ENCODE measurements at regions not wholly inside any gene's neighbourhood (a gene's known extent, or its start where the extent isn't known, plus 50 kb on each side); places are given as distances from the start of the nearest gene placed in this dataset.

GRCh38 chr2:49262801-49263560 is 108.7 kb upstream of the FSHR start:
- no peak for DNase-seq
- Mint-ChIP-seq H3K27me3 (no peaks in the 10 kb centered on the region), H3K36me3 (no peaks in the 10 kb centered on the region), H3K4me3 (no peak overlapping the region), H3K4me1 (no peaks in the 10 kb centered on the region), H3K9me3 (peaks cover 0 to 20% (median 3%) of the 10 kb centered on the region in 5 donors), H3K27ac (no peak overlapping the region)
- Histone ChIP-seq H3K36me3 (ENCODE audit: insufficient read depth, low read length) (no peaks in the 10 kb centered on the region), H3K4me1 (ENCODE audit: insufficient read depth, low read length) (no peaks in the 10 kb centered on the region), H3K27ac (ENCODE audit: low read depth, low read length) (no peak overlapping the region), H3K27me3 (ENCODE audit: insufficient read depth, low read length, poor library complexity, severe bottlenecking) (no peaks in the 10 kb centered on the region), H3K9me3 (ENCODE audit: low read length) (no peaks in the 10 kb centered on the region), H3K4me3 (ENCODE audit: low read length) (no peak overlapping the region)
- POLR2A ChIA-PET, result no interaction called here
- CTCF ChIA-PET, result no interaction called here

DNA sequence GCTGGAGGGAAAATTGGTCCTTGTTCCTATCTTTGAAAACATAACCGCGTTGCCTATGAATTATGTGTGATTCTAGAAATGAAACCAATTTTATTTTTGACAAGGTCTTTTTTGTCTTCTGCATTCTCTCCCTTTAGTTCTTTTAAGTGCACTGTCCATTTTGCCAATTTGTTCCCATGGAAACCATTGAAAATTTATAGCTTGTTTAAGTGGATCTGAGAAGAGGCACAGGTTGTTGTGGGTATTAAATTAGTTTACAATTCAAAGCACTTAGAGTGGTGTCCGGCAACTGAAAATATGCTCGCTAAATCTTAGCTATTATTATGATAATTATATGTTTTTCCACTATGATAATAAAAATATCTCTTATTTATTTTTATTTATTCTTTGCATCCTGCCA is 107.5 kb upstream of the FSHR start:
- Mint-ChIP-seq H3K27me3 (no peaks in the 10 kb centered on the region), H3K4me1 (no peaks in the 10 kb centered on the region), H3K4me3 (no peak overlapping the region), H3K27ac (no peak overlapping the region), H3K9me3 (peaks cover 0 to 20% (median 2%) of the 10 kb centered on the region in 5 donors), H3K36me3 (no peaks in the 10 kb centered on the region)
- Histone ChIP-seq H3K27me3 (ENCODE audit: insufficient read depth, low read length, poor library complexity, severe bottlenecking) (no peaks in the 10 kb centered on the region), H3K27ac (ENCODE audit: low read depth, low read length) (no peak overlapping the region), H3K36me3 (ENCODE audit: insufficient read depth, low read length) (no peaks in the 10 kb centered on the region), H3K9me3 (ENCODE audit: low read length) (no peaks in the 10 kb centered on the region), H3K4me1 (ENCODE audit: insufficient read depth, low read length) (no peaks in the 10 kb centered on the region), H3K4me3 (ENCODE audit: low read length) (no peak overlapping the region)
- DNase-seq, result no peak
- CTCF ChIA-PET, result interaction anchor here (1.4 kb wide), 1 partner anchor 11 kb away, joined by 3 read pairs; no protein-coding TSS in a partner anchor
- POLR2A ChIA-PET, result no interaction called here

DNA sequence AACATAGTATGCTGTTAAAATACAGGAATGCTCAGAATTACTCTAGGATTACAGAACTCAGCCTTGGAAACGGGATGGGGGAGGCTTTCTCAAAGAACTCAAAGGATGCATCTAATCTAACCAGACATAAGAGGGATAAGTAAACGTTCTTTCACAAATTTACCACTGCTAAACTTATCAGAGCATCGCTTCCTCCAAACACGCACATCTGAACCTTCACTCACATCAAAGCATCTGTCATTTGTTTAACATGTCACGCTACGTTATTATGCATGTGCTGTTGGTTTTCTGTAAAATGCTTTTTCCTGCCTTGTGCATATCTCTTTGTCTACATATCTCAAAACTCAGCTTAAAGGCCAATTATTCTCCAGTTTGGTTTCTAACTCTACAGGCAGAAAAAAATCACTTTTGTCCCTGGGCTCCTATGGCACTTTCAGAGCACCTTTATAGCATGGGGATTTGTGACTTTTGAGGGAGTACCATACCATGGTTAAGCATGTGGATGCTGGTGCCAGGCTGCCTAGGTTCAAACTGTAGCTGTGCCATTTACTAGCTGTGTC is 106.7 kb upstream of the FSHR start:
- Mint-ChIP-seq H3K36me3 (no peaks in the 10 kb centered on the region), H3K27ac (no peak overlapping the region)
- no peak for DNase-seq

GRCh38 chr2:49259926-49260325 is 105.6 kb upstream of the FSHR start:
- no peaks in the 10 kb centered on the region for H3K4me1 Mint-ChIP-seq
- H3K4me3 ChIP-seq (ENCODE audit: low read length), result no peak overlapping the region
- peaks cover 0 to 17% (median 2%) of the 10 kb centered on the region in 5 donors for H3K9me3 Mint-ChIP-seq
- POLR2A ChIA-PET, result no interaction called here
- H3K36me3 Mint-ChIP-seq, result no peaks in the 10 kb centered on the region
- CTCF ChIA-PET, result no interaction called here
- no peak for DNase-seq
- no peaks in the 10 kb centered on the region for H3K27me3 ChIP-seq (ENCODE audit: insufficient read depth, low read length, poor library complexity, severe bottlenecking)
- H3K27ac ChIP-seq (ENCODE audit: low read depth, low read length), result no peak overlapping the region
- no peaks in the 10 kb centered on the region for H3K9me3 ChIP-seq (ENCODE audit: low read length)
- H3K4me1 ChIP-seq (ENCODE audit: insufficient read depth, low read length), result no peaks in the 10 kb centered on the region
- no peak overlapping the region for H3K27ac Mint-ChIP-seq
- no peaks in the 10 kb centered on the region for H3K36me3 ChIP-seq (ENCODE audit: insufficient read depth, low read length)
- H3K4me3 Mint-ChIP-seq, result no peak overlapping the region
- H3K27me3 Mint-ChIP-seq, result no peaks in the 10 kb centered on the region

More for the DNA sequence above, 106.7 kb upstream of the FSHR start:
- no peaks in the 10 kb centered on the region for H3K9me3 ChIP-seq (ENCODE audit: low read length)
- no peak overlapping the region for H3K4me3 ChIP-seq (ENCODE audit: low read length)
- Mint-ChIP-seq H3K4me1 (no peaks in the 10 kb centered on the region), H3K4me3 (no peak overlapping the region), H3K27me3 (no peaks in the 10 kb centered on the region), H3K9me3 (peaks cover 0 to 17% (median 2%) of the 10 kb centered on the region in 5 donors)
- H3K4me1 ChIP-seq (ENCODE audit: insufficient read depth, low read length), result no peaks in the 10 kb centered on the region
- ChIA-PET CTCF (interaction anchor here (1.4 kb wide), 1 partner anchor 12 kb away, joined by 3 read pairs; no protein-coding TSS in a partner anchor), POLR2A (no interaction called here)
- no peaks in the 10 kb centered on the region for H3K36me3 ChIP-seq (ENCODE audit: insufficient read depth, low read length)
- H3K27me3 ChIP-seq (ENCODE audit: insufficient read depth, low read length, poor library complexity, severe bottlenecking), result no peaks in the 10 kb centered on the region
- H3K27ac ChIP-seq (ENCODE audit: low read depth, low read length), result no peak overlapping the region

- no peak for DNase-seq
- H3K4me1 ChIP-seq (ENCODE audit: insufficient read depth, low read length), result no peaks in the 10 kb centered on the region
- no peaks in the 10 kb centered on the region for H3K27me3 Mint-ChIP-seq
- POLR2A ChIA-PET, result no interaction called here
- no peak overlapping the region for H3K4me3 Mint-ChIP-seq
- peaks cover 2 to 11% (median 3%) of the 10 kb centered on the region in 5 donors for H3K9me3 Mint-ChIP-seq
- H3K27me3 ChIP-seq (ENCODE audit: insufficient read depth, low read length, poor library complexity, severe bottlenecking), result no peaks in the 10 kb centered on the region
- no peak overlapping the region for H3K4me3 ChIP-seq (ENCODE audit: low read length)
- no peaks in the 10 kb centered on the region for H3K9me3 ChIP-seq (ENCODE audit: low read length)
- no peaks in the 10 kb centered on the region for H3K4me1 Mint-ChIP-seq
- CTCF ChIA-PET, result no interaction called here
- H3K36me3 ChIP-seq (ENCODE audit: insufficient read depth, low read length), result no peaks in the 10 kb centered on the region
- H3K27ac Mint-ChIP-seq, result no peak overlapping the region
- H3K27ac ChIP-seq (ENCODE audit: low read depth, low read length), result no peak overlapping the region
- no peaks in the 10 kb centered on the region for H3K36me3 Mint-ChIP-seq
These were observed 101.2 kb upstream of the FSHR start for GRCh38 chr2:49255409-49255971.

GRCh38 chr2:49254401-49254800 is 100.1 kb upstream of the FSHR start:
- Histone ChIP-seq H3K4me1 (ENCODE audit: insufficient read depth, low read length) (no peaks in the 10 kb centered on the region), H3K4me3 (ENCODE audit: low read length) (no peak overlapping the region), H3K27me3 (ENCODE audit: insufficient read depth, low read length, poor library complexity, severe bottlenecking) (no peaks in the 10 kb centered on the region), H3K27ac (ENCODE audit: low read depth, low read length) (no peak overlapping the region), H3K9me3 (ENCODE audit: low read length) (no peaks in the 10 kb centered on the region), H3K36me3 (ENCODE audit: insufficient read depth, low read length) (no peaks in the 10 kb centered on the region)
- H3K27me3 Mint-ChIP-seq, result no peaks in the 10 kb centered on the region
- H3K9me3 Mint-ChIP-seq, result peaks cover 2 to 14% (median 3%) of the 10 kb centered on the region in 5 donors
- ChIA-PET CTCF (no interaction called here), POLR2A (no interaction called here)
- no peak overlapping the region for H3K27ac Mint-ChIP-seq
- H3K36me3 Mint-ChIP-seq, result no peaks in the 10 kb centered on the region
- no peak overlapping the region for H3K4me3 Mint-ChIP-seq
- no peak for DNase-seq
- H3K4me1 Mint-ChIP-seq, result no peaks in the 10 kb centered on the region

DNA sequence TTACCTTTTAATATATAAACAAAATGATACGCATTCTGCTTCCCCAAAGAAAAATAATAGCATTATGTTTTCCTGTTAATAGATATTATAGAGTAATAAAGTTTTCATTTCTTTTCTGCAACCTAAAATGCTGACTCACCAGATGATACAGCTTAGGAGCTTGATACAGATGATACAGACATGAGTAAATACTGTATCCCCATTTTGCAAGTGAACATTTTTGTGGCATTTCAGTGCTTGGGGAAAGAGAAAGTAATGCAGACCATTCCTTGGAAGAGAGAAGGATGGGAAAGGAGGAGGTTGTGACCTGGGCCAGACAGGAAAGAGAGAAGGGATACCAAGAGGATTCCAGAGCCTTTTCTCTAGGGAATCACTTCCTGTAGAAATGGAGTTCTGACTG is 97.5 kb upstream of the FSHR start:
- Mint-ChIP-seq H3K9me3 (peaks cover 3 to 14% (median 5%) of the 10 kb centered on the region in 5 donors), H3K27ac (no peak overlapping the region), H3K4me3 (no peak overlapping the region), H3K27me3 (no peaks in the 10 kb centered on the region), H3K36me3 (no peaks in the 10 kb centered on the region), H3K4me1 (no peaks in the 10 kb centered on the region)
- Histone ChIP-seq H3K9me3 (ENCODE audit: low read length) (no peaks in the 10 kb centered on the region), H3K4me1 (ENCODE audit: insufficient read depth, low read length) (no peaks in the 10 kb centered on the region), H3K36me3 (ENCODE audit: insufficient read depth, low read length) (no peaks in the 10 kb centered on the region), H3K27ac (ENCODE audit: low read depth, low read length) (no peak overlapping the region), H3K4me3 (ENCODE audit: low read length) (no peak overlapping the region), H3K27me3 (ENCODE audit: insufficient read depth, low read length, poor library complexity, severe bottlenecking) (no peaks in the 10 kb centered on the region)
- no peak for DNase-seq
- ChIA-PET CTCF (no interaction called here), POLR2A (no interaction called here)

- Mint-ChIP-seq H3K27me3 (no peaks in the 10 kb centered on the region), H3K36me3 (no peaks in the 10 kb centered on the region), H3K9me3 (peaks cover 4 to 18% (median 6%) of the 10 kb centered on the region in 5 donors), H3K27ac (no peak overlapping the region), H3K4me3 (no peak overlapping the region), H3K4me1 (no peaks in the 10 kb centered on the region)
- ChIA-PET CTCF (no interaction called here), POLR2A (no interaction called here)
- no peak for DNase-seq
- Histone ChIP-seq H3K27me3 (ENCODE audit: insufficient read depth, low read length, poor library complexity, severe bottlenecking) (no peaks in the 10 kb centered on the region), H3K27ac (ENCODE audit: low read depth, low read length) (no peak overlapping the region), H3K9me3 (ENCODE audit: low read length) (no peaks in the 10 kb centered on the region), H3K4me3 (ENCODE audit: low read length) (no peak overlapping the region), H3K36me3 (ENCODE audit: insufficient read depth, low read length) (no peaks in the 10 kb centered on the region), H3K4me1 (ENCODE audit: insufficient read depth, low read length) (no peaks in the 10 kb centered on the region)
These were observed 96.9 kb upstream of the FSHR start for GRCh38 chr2:49251251-49251650.
